HepG2 (cell line): ENCODE measurements at regions not wholly inside any gene's neighbourhood (a gene's known extent, or its start where the extent isn't known, plus 50 kb on each side); places are given as distances from the start of the nearest gene placed in this dataset.

ENCODE experiments used
- ATAC-seq: fragments of 200-7000 bp; cut with Tn5 transposase; 3 replicates; pipeline ENCODE4 v1.9.1; 2020; ENCODE audit warnings: mild to moderate bottlenecking, moderate library complexity
- BruUV-seq: library from RNA; stranded (reverse); fragments of 400-500 nt; replicated peaks from 2 replicates; lab custom pipeline; 2021; lab: Mats Ljungman, UMichigan
- CTCF ChIA-PET: fragments of 300-600 bp; formaldehyde crosslinking; extraction: SDS; loops from one replicate; lab custom pipeline; 2021; ENCODE audit warnings: low total read pairs, inconsistent platforms, low intra/inter-chr PET ratio; lab: Yijun Ruan, JAX
- POLR2A ChIA-PET: fragments of 350-600 bp; sonication (Branson Sonifier 250); formaldehyde crosslinking; loops from one replicate; lab custom pipeline; 2020; ENCODE audit warnings: antibody characterized with exemption, inconsistent platforms; lab: Yijun Ruan, JAX
- DNase-seq: peaks from one replicate; pipeline ENCODE4 v3.0.0-alpha.2; 2015; ENCODE audit warnings: low spot score
- FAIRE-seq: peaks from 3 replicates; lab custom pipeline; 2011; peaks lifted over from hg19 to GRCh38; lab: Jason Lieb, UNC
- H2AFZ ChIP-seq: one replicate; pipeline ENCODE4 v1.6.1; 2011; ENCODE audit warnings: low read length, inconsistent platforms
- H3K27ac ChIP-seq: fragments of 300-600 bp; 3 replicates; pipeline ENCODE4 v1.8.0; 2011; ENCODE audit warnings: mixed run types, mild to moderate bottlenecking, mixed read lengths, low read length, inconsistent platforms; ENCODE audit not compliant: insufficient read depth; ENCODE audit errors: extremely low read length
- H3K27me3 ChIP-seq, 2 experiments: fragments of 200-600 bp in 1 of 2; 2 replicates in 1 of 2; 3 replicates in 1 of 2; pipeline versions ENCODE4 v1.6.0 to v1.8.0; 2011; ENCODE audit warnings: low read length in 2 of 2, mild to moderate bottlenecking in 2 of 2, moderate library complexity in 2 of 2, inconsistent platforms in 1 of 2; ENCODE audit not compliant: insufficient read depth in 2 of 2, control insufficient read depth in 1 of 2
- H3K36me3 ChIP-seq, 2 experiments: fragments of 200-600 bp in 1 of 2; replicated peaks in 1 of 2; 2 replicates in 1 of 2; 3 replicates in 1 of 2; pipeline versions ENCODE4 v1.5.1 to v1.8.0; 2011; ENCODE audit warnings: low read length in 2 of 2, inconsistent platforms in 1 of 2; ENCODE audit not compliant: insufficient read depth in 2 of 2, control insufficient read depth in 1 of 2
- H3K4me1 ChIP-seq: 2 replicates; pipeline ENCODE4 v1.5.1; 2012; ENCODE audit warnings: low read length, inconsistent platforms; ENCODE audit not compliant: insufficient read depth
- H3K4me2 ChIP-seq: 2 replicates; pipeline ENCODE4 v1.6.0; 2011; ENCODE audit warnings: low read depth, low read length, inconsistent platforms
- H3K4me3 ChIP-seq, 3 experiments: fragments of 200-600 bp in 1 of 3; sonication (generic), shearing (Covaris generic) in 1 of 3; replicated peaks in 1 of 3; 2 replicates each; pipeline ENCODE4 v1.5.1; 2011 to 2016; ENCODE audit warnings: low read length in 3 of 3, inconsistent platforms in 2 of 3, low read depth in 2 of 3, mild to moderate bottlenecking in 2 of 3, control low read depth in 1 of 3, mixed read lengths in 1 of 3; ENCODE audit not compliant: insufficient read depth in 1 of 3
- H3K79me2 ChIP-seq: one replicate; pipeline ENCODE4 v1.6.1; 2011; ENCODE audit warnings: low read length, inconsistent platforms; ENCODE audit not compliant: insufficient read depth
- H3K9ac ChIP-seq: 2 replicates; pipeline ENCODE4 v1.6.0; 2011; ENCODE audit warnings: mild to moderate bottlenecking, low read depth, low read length, inconsistent platforms; ENCODE audit not compliant: insufficient read depth
- H3K9me3 ChIP-seq: 2 replicates; pipeline ENCODE4 v1.5.1; 2012; ENCODE audit warnings: mild to moderate bottlenecking, low read length
- H4K20me1 ChIP-seq: 2 replicates; pipeline ENCODE4 v1.6.0; 2011; ENCODE audit warnings: inconsistent platforms, mild to moderate bottlenecking, low read length, moderate library complexity; ENCODE audit not compliant: insufficient read depth
- ATM ChIP-seq: fragments of 450-650 bp; IDR thresholded peaks from 2 replicates; pipeline ENCODE4 v1.7.1; 2017; ENCODE audit warnings: mild to moderate bottlenecking, borderline replicate concordance
- NFE2L1 ChIP-seq: sonication (generic); formaldehyde crosslinking; IDR thresholded peaks from 2 replicates; pipeline ENCODE4 v1.4.0; 2020; ENCODE audit warnings: missing genetic modification reagents, mild to moderate bottlenecking, borderline replicate concordance
- POLR2AphosphoS2 ChIP-seq: IDR thresholded peaks from 2 replicates; pipeline ENCODE4 v1.6.1; 2011; ENCODE audit warnings: low read depth, low read length, improper control_type of control experiment
- TFE3 ChIP-seq: IDR thresholded peaks from 2 replicates; pipeline ENCODE4 v1.6.1; 2016
- TOPORS ChIP-seq: sonication (generic); formaldehyde crosslinking; IDR thresholded peaks from 2 replicates; pipeline ENCODE4 v1.8.0; 2023; ENCODE audit warnings: mild to moderate bottlenecking, missing genetic modification reagents
- ZNF264 ChIP-seq: sonication (generic); formaldehyde crosslinking; IDR thresholded peaks from 2 replicates; pipeline ENCODE4 v1.4.0; 2020; ENCODE audit warnings: missing genetic modification reagents
- ZNF44 ChIP-seq: sonication (generic); formaldehyde crosslinking; IDR thresholded peaks from 2 replicates; pipeline ENCODE4 v1.5.1; 2020; ENCODE audit warnings: mild to moderate bottlenecking, missing genetic modification reagents
- ZNF446 ChIP-seq: sonication (generic); formaldehyde crosslinking; IDR thresholded peaks from 2 replicates; pipeline ENCODE4 v1.5.0; 2020; ENCODE audit warnings: mild to moderate bottlenecking, missing genetic modification reagents
- ZNF580 ChIP-seq: IDR thresholded peaks from 2 replicates; pipeline ENCODE4 v1.6.1; 2016; ENCODE audit warnings: low read depth, borderline replicate concordance
- ZNF589 ChIP-seq: sonication (generic); formaldehyde crosslinking; conservative IDR thresholded peaks from 2 replicates; pipeline ENCODE4 v1.8.0; 2022; ENCODE audit warnings: mild to moderate bottlenecking, moderate library complexity, missing genetic modification reagents
- ZNF614 ChIP-seq: IDR thresholded peaks from 2 replicates; pipeline ENCODE4 v1.6.1; 2018; ENCODE audit warnings: missing biosample characterization, missing genetic modification reagents, inconsistent platforms, borderline replicate concordance
- ZSCAN9 ChIP-seq: IDR thresholded peaks from 2 replicates; pipeline ENCODE4 v1.6.1; 2016; ENCODE audit warnings: borderline replicate concordance
- WGBS: methylation state at CpG from one replicate; pipeline ENCODE4 v1.1.6; 2017; ENCODE audit warnings: low lambda C conversion rate; 5-methylcytosine and 5-hydroxymethylcytosine counted together
- in situ Hi-C: cut with HindIII; loops from 2 replicates; pipeline ENCODE4 v1.10.0; 2017; ENCODE audit warnings: low pct_unique_long_range_greater_than_20kb; ENCODE audit not compliant: extremely low pct_ligation_motif_present
- intact Hi-C: fragments of 100-400 bp; cut with micrococcal nuclease; formaldehyde crosslinking; loops from one replicate; pipeline ENCODE4 v1.10.0; 2022; ENCODE audit not compliant: unreplicated experiment

GRCh38 chr21:16081304-16081703 is 351.5 kb downstream of the USP25 start:
- POLR2A ChIA-PET, result no interaction called here
- DNase-seq (no peak), ATAC-seq (no peak), FAIRE-seq (no peak)
- BruUV-seq, result no TSS peak
- CTCF ChIA-PET, result no interaction called here
- WGBS, result 46% methylated on average over 2 of the region's 2 CpGs
- Histone ChIP-seq H3K4me1 (peaks cover 10% of the 10 kb centered on the region; the same call in 1 of the 2 replicates), H3K9ac (no peak overlapping the region), H4K20me1 (no peaks in the 10 kb centered on the region), H3K79me2 (no peaks in the 10 kb centered on the region), H2AFZ (no peak overlapping the region), H3K27ac (no peak overlapping the region), H3K9me3 (no peaks in the 10 kb centered on the region), H3K27me3 (no peaks in the 10 kb centered on the region), H3K4me2 (no peak overlapping the region), H3K4me3 (no peak overlapping the region), H3K36me3 (no peaks in the 10 kb centered on the region)
- intact Hi-C loops, result no loop called here
- in situ Hi-C loops, result loop anchor here (5.0 kb wide), 1 partner anchor 251 kb away; no protein-coding TSS in a partner anchor
- no peak for TF ChIP-seq ATM
- TF ChIP-seq POLR2AphosphoS2, result no peak
- no peak for TF ChIP-seq ZNF589
- no peak for TF ChIP-seq ZNF44 (CRISPR knock-in tag)
- TF ChIP-seq ZNF614 (CRISPR knock-in tag), result no peak
- TF ChIP-seq ZNF264 (CRISPR knock-in tag), result no peak
- TF ChIP-seq ZNF446, result no peak
- no peak for TF ChIP-seq TFE3
- no peak for TF ChIP-seq ZSCAN9 (CRISPR knock-in tag)
- no peak for TF ChIP-seq NFE2L1 (CRISPR knock-in tag)
- TF ChIP-seq ZNF580 (CRISPR knock-in tag), result no peak
- no peak for TF ChIP-seq TOPORS (CRISPR knock-in tag)
